ENCODE measurements at regions not wholly inside any gene's neighbourhood (a gene's known extent, or its start where the extent isn't known, plus 50 kb on each side); places are given as distances from the start of the nearest gene placed in this dataset.

- no peaks in the 10 kb centered on the region for H3K79me2 ChIP-seq (ENCODE audit: insufficient read depth, low read length)
- H3K4me1 ChIP-seq (ENCODE audit: insufficient read depth, low read length), result no peaks in the 10 kb centered on the region
- no peak overlapping the region for H2AFZ ChIP-seq (ENCODE audit: low read depth, low read length)
- no peaks in the 10 kb centered on the region for H3K36me3 ChIP-seq (ENCODE audit: insufficient read depth, low read length)
- H3K27ac Mint-ChIP-seq (ENCODE audit: unreplicated experiment), result no peak overlapping the region
- H3K4me1 Mint-ChIP-seq (ENCODE audit: low read depth, unreplicated experiment), result no peaks in the 10 kb centered on the region
- H3K9me3 Mint-ChIP-seq (ENCODE audit: unreplicated experiment), result no peaks in the 10 kb centered on the region
- DNase-seq (ENCODE audit: low read depth) (no peak), FAIRE-seq (no peak)
- no peak overlapping the region for H3K27ac ChIP-seq (ENCODE audit: low read depth, low read length)
- no peak overlapping the region for H3K9ac ChIP-seq (ENCODE audit: low read length)
- no peak overlapping the region for H3K4me3 ChIP-seq (ENCODE audit: insufficient read depth, low read depth, low read length)
- no peaks in the 10 kb centered on the region for H3K36me3 Mint-ChIP-seq (ENCODE audit: low read depth, unreplicated experiment)
- no peaks in the 10 kb centered on the region for H3K27me3 Mint-ChIP-seq (ENCODE audit: low read depth, unreplicated experiment)
- no peaks in the 10 kb centered on the region for H3K27me3 ChIP-seq (ENCODE audit: insufficient read depth, low read length)
- H3K4me2 ChIP-seq (ENCODE audit: low read length), result no peak overlapping the region
- no peaks in the 10 kb centered on the region for H4K20me1 ChIP-seq (ENCODE audit: insufficient read depth, low read length)
- H3K4me3 Mint-ChIP-seq (ENCODE audit: unreplicated experiment), result no peak overlapping the region
- no peak for TF ChIP-seq EZH2 (IDR thresholded peaks at IDR 0.05; ENCODE audit: insufficient read depth, low read length)
- TF ChIP-seq CTCF (IDR thresholded peaks at IDR 0.05; ENCODE audit: insufficient read depth, low read depth, low read length), result no peak
- peaks cover 6% of the 10 kb centered on the region for H3K9me3 ChIP-seq (ENCODE audit: insufficient read depth, low read depth, low read length)
Observed at GRCh38 chr15:53911431-53911830, 66.8 kb upstream of the UNC13C start.

- no peaks in the 10 kb centered on the region for H3K4me1 ChIP-seq (ENCODE audit: insufficient read depth, low read length)
- no peak overlapping the region for H3K9ac ChIP-seq (ENCODE audit: low read length)
- Mint-ChIP-seq H3K36me3 (ENCODE audit: low read depth, unreplicated experiment) (no peaks in the 10 kb centered on the region), H3K27me3 (ENCODE audit: low read depth, unreplicated experiment) (no peaks in the 10 kb centered on the region), H3K4me1 (ENCODE audit: low read depth, unreplicated experiment) (no peaks in the 10 kb centered on the region), H3K27ac (ENCODE audit: unreplicated experiment) (no peak overlapping the region), H3K4me3 (ENCODE audit: unreplicated experiment) (no peak overlapping the region), H3K9me3 (ENCODE audit: unreplicated experiment) (no peaks in the 10 kb centered on the region)
- FAIRE-seq (no peak), DNase-seq (ENCODE audit: low read depth) (no peak)
- H3K9me3 ChIP-seq (ENCODE audit: insufficient read depth, low read depth, low read length), result peaks cover 6% of the 10 kb centered on the region
- no peaks in the 10 kb centered on the region for H3K79me2 ChIP-seq (ENCODE audit: insufficient read depth, low read length)
- no peaks in the 10 kb centered on the region for H3K27me3 ChIP-seq (ENCODE audit: insufficient read depth, low read length)
- TF ChIP-seq EZH2 (IDR thresholded peaks at IDR 0.05; ENCODE audit: insufficient read depth, low read length), result no peak
- no peak for TF ChIP-seq CTCF (IDR thresholded peaks at IDR 0.05; ENCODE audit: insufficient read depth, low read depth, low read length)
- no peak overlapping the region for H3K4me2 ChIP-seq (ENCODE audit: low read length)
- H2AFZ ChIP-seq (ENCODE audit: low read depth, low read length), result no peak overlapping the region
- H3K27ac ChIP-seq (ENCODE audit: low read depth, low read length), result no peak overlapping the region
- no peaks in the 10 kb centered on the region for H4K20me1 ChIP-seq (ENCODE audit: insufficient read depth, low read length)
- H3K4me3 ChIP-seq (ENCODE audit: insufficient read depth, low read depth, low read length), result no peak overlapping the region
- H3K36me3 ChIP-seq (ENCODE audit: insufficient read depth, low read length), result no peaks in the 10 kb centered on the region
Observed at GRCh38 chr15:53910852-53911251, 67.4 kb upstream of the UNC13C start.

- no peaks in the 10 kb centered on the region for H3K36me3 Mint-ChIP-seq (ENCODE audit: low read depth, unreplicated experiment)
- no peaks in the 10 kb centered on the region for H3K4me1 Mint-ChIP-seq (ENCODE audit: low read depth, unreplicated experiment)
- H3K4me2 ChIP-seq (ENCODE audit: low read length), result no peak overlapping the region
- no peaks in the 10 kb centered on the region for H3K79me2 ChIP-seq (ENCODE audit: insufficient read depth, low read length)
- no peaks in the 10 kb centered on the region for H3K4me1 ChIP-seq (ENCODE audit: insufficient read depth, low read length)
- no peaks in the 10 kb centered on the region for H4K20me1 ChIP-seq (ENCODE audit: insufficient read depth, low read length)
- H3K27me3 ChIP-seq (ENCODE audit: insufficient read depth, low read length), result no peaks in the 10 kb centered on the region
- FAIRE-seq, result no peak
- H3K27ac ChIP-seq (ENCODE audit: low read depth, low read length), result no peak overlapping the region
- no peaks in the 10 kb centered on the region for H3K27me3 Mint-ChIP-seq (ENCODE audit: low read depth, unreplicated experiment)
- no peak overlapping the region for H3K9ac ChIP-seq (ENCODE audit: low read length)
- H3K36me3 ChIP-seq (ENCODE audit: insufficient read depth, low read length), result no peaks in the 10 kb centered on the region
- H3K4me3 ChIP-seq (ENCODE audit: insufficient read depth, low read depth, low read length), result no peak overlapping the region
- no peak overlapping the region for H2AFZ ChIP-seq (ENCODE audit: low read depth, low read length)
- H3K9me3 ChIP-seq (ENCODE audit: insufficient read depth, low read depth, low read length), result peaks cover 6% of the 10 kb centered on the region
- H3K9me3 Mint-ChIP-seq (ENCODE audit: unreplicated experiment), result no peaks in the 10 kb centered on the region
- H3K27ac Mint-ChIP-seq (ENCODE audit: unreplicated experiment), result peak overlapping the region; percentile 48
- H3K4me3 Mint-ChIP-seq (ENCODE audit: unreplicated experiment), result no peak overlapping the region
- no peak for TF ChIP-seq CTCF (IDR thresholded peaks at IDR 0.05; ENCODE audit: insufficient read depth, low read depth, low read length)
- DNase-seq (ENCODE audit: low read depth), result no peak
Observed at GRCh38 chr15:53910236-53910849, 67.9 kb upstream of the UNC13C start.

Data from astrocyte (in vitro differentiated cells and primary cell).